ENCODE measurements at regions not wholly inside any gene's neighbourhood (a gene's known extent, or its start where the extent isn't known, plus 50 kb on each side); places are given as distances from the start of the nearest gene placed in this dataset.

DNA sequence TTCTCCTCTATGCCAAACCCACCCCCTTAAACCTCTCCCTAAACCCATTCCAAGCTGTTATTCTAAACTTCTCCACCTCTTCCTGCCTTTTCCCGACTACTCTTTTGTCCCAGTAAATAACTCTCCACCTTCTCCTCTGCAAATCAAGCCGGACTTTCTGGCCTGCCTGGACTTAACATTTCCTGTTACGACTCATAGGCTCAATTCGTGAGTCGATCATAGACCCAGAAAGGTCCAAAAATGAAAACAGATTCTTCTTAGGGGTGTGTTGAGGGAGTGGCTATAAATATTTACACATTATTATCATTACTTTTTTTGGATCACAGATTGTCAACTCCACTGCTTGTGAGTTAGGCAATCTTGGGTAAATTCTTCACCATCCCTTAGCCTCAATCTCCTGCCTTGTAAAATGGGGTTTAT lies 59.0 kb upstream of the HABP2 start:
- no peak for TF ChIP-seq EZH2 (optimal IDR thresholded peaks at IDR 0.05; ENCODE audit: low read depth, low read length)
- TF ChIP-seq, protein P1, sequence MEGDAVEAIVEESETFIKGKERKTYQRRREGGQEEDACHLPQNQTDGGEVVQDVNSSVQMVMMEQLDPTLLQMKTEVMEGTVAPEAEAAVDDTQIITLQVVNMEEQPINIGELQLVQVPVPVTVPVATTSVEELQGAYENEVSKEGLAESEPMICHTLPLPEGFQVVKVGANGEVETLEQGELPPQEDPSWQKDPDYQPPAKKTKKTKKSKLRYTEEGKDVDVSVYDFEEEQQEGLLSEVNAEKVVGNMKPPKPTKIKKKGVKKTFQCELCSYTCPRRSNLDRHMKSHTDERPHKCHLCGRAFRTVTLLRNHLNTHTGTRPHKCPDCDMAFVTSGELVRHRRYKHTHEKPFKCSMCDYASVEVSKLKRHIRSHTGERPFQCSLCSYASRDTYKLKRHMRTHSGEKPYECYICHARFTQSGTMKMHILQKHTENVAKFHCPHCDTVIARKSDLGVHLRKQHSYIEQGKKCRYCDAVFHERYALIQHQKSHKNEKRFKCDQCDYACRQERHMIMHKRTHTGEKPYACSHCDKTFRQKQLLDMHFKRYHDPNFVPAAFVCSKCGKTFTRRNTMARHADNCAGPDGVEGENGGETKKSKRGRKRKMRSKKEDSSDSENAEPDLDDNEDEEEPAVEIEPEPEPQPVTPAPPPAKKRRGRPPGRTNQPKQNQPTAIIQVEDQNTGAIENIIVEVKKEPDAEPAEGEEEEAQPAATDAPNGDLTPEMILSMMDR (IDR thresholded peaks at IDR 0.05; ENCODE audit: low read length) = no peak

All from MM.1S (cell line).